ENCODE measurements at regions not wholly inside any gene's neighbourhood (a gene's known extent, or its start where the extent isn't known, plus 50 kb on each side); places are given as distances from the start of the nearest gene placed in this dataset.

DNA sequence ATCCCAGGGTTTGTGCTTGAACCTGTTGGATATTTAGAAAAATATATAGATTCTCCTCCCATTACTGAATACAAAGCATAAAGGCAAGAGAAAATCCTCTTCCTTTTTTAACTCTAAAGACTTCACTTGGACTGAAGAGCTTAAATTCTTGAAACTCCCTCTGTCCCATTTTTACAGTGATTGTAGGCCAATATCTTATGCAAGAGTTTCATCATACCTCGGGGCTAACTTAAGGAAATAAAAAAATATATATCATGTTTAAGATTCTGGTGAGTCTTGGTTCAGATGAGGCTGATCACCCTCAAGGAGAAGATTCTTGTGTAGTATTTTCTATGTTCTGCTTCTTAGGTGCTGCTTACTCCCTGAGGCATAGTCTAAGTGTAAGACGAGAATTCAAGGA is 1449.6 kb downstream of the C4orf33 start:
- no peak for DNase-seq

DNA sequence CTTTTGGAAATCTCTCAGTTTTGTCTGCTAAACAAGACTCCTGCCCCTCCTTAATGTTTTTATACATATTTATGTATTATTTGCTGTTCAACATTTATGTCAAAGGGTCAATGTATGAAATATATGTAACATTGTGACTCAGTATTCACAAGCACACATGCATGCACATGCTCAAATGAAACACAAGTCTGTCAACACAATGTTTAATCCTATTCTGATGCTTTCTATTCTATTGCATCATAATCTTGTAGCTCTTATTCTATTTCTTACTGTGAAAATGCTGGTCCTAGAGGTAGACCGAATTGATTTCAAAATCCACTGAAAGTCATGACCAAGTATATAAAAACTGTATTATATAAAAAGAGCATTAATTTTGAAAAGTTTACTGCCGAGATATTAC is 1463.3 kb downstream of the C4orf33 start:
- DNase-seq: no peak

DNA sequence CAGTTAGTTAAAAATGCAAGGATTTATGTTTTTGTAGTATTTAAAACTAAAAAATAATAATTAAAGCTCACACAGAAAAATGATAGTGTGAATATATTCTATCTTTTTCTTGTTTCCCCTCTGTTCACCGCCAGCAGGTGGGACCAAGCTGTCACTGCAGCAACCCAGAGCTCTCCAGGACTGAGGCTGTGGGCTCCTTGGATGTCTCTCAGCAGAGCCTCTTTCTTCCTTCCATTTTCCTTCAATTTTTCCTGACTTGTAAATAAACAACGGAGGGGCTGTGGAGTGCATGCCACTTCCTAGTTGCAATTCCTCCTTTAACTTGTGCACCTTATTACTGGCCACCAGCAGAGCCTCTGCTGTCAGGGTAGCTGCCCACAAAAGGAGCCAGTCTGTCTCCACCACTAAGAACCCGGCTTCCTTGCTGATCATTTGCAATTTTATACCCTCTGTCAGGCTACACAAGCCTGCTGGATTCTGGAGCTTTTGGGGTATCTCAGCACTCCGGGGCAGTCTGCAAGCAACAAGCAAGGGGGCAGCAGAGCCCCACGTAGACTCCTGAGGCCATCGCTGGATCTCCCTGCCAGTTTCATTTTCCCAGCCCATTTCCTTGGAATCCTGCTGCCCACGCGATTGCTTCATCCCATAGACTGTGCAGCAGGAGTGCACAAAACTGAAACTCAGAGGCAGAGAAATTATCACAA is 1467.4 kb downstream of the C4orf33 start:
- DNase-seq: no peak

DNA sequence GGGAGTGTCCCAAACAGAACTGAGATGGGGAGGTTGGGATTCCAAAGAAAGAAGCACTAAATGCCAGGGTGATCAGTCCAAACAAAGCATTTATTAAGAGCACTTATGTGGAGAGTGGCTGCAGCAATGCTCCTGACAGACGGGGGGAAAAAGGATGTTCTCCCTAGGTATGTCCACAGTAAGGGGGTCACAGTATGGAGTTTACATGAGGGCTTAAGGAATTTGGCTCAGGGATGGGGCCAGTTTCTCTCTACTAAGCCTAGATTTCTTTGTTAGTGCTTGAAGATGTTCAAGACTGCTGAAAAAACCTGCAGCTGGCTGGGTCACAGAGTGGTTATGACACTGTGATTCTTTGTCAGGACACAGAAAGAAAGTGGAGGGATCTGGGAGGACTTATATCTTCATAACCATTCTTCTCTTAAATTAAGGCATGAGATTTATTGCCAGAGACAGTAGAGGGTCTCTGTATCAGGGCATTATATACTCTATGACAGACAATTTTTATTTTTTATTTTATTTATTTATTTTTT is 1468.0 kb downstream of the C4orf33 start:
- no peak for DNase-seq

DNA sequence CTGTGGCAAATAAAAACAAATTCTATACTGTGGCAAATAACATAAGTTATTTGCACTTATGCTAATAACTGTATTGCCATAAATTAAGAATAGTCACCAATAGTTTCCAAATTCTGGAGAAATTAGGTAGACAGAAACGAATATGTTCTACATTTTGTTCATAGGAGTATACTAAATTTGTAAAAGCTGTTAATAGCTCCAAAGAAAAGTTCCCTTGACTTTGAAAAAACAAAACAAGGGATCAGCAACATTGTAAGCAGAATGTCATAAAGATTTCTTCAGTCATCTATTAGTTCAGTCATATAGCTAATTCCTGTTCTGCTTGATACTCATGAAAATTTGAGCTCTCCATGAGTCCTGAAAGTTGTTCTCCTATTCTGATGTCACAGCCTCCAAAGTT is 1472.8 kb downstream of the C4orf33 start:
- DNase-seq: no peak

DNA sequence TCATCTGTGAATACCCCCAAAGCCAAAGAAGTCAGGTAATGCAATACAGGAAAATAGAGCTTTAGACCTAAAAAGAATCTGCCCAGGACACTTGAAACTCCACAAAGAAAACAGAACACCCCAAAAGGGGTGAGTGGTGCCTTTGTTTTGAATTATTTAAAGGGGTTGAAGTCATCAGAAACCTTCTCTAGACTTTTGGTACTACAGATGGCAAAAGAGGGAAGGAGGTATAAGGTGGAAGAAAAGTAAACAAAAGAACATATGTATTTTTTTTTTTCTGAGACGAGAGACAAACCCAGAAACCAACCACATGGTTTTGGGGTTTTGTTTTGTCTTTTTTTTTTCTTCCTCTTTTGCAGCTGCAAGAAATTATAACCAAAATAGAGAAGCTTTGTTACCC is 1477.8 kb downstream of the C4orf33 start:
- DNase-seq: no peak

DNA sequence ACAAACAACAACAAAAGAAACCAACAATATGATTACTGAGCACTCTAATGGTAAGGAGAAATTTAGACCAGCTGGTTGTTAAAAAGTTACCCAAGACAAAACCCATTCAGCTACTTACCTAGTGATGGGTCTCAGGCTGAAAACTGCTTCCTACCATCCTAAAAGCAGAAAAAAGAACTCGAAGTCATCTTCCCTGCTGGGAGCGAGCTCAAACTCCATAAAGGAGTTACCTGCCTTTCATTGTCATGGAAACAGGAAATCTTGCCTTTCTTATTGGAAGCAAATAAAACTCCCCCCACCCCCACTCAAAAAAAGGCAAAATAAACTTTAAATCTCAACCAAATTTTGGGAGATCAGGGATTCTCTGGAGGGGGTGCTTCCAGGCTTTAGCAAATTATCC is 1478.3 kb downstream of the C4orf33 start:
- no peak for DNase-seq

DNA sequence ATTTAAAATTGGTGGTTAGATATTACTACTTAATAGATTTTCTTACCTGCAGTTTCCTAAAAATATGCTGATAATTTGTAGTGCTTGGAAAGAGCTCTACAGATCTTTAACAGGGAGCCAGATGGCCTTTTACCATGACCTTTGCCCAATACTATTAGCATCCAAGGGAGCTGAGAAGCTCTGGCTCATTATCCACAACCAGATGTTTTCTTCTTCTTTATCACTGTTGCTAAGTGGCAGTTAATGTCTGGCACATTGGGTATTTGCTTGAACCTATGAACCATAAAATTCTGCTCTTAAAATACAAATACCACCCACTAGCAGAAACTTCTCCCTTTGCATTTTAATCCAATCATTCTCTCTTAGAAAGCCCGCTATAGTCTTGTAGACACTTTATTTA is 1480.3 kb downstream of the C4orf33 start:
- no peak for DNase-seq

DNA sequence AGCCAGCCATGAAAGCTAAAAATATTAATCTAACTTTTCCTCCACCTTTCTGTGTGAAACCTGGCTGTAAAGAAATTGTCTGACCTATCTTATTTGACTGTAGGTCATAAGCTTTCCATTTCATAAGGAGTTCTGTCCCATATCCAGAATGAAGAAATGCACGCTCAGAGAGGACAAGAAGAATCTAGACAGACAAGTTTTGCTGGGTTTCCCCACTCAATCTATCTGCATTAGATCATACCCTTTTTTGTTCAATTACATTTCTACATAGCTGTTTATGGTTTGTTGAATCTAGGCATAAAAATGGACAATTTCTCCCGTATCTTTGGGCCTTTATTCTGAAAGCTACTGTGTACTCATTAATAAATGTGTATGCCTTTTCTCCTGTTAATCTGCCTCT is 1495.1 kb downstream of the C4orf33 start:
- no peak for DNase-seq

DNA sequence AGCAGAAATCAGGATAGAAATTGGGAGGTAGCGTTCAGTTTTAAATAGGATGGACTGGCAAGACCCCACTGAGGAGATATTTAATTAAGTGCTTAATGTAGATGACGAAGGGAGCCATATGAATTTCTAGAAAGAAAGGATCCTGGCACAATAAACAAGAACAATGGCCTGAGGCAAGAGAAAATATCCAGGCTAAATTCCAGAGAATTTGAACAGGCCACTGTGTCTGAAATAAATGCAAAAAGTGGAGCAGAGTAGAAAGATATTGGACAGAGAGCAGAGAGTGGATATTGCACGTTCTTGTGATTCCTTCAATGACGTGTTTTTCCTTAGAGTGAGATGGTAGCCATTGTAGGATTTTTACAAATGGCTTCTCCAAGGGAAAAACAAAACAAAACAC is 1504.8 kb downstream of the C4orf33 start:
- DNase-seq: no peak

DNA sequence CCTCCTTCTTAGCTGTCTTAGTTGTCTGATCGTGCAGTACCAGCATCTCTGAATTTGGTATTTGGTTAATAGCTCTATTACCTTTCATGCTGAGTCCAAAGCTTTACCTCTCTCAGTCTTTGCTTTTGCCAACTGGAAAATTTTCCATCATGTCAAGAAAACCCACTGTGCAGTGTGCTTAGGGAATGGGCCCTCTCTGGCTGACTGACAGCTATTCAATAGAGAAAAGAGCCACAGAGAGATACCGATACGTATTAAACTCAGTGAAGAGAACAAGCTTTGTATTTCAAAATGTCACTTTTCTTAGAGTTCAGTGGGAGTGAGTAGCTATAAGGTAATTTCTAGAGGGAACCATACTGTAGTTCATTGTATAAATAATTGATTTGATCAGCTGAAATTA is 1507.1 kb downstream of the C4orf33 start:
- no peak for DNase-seq

DNA sequence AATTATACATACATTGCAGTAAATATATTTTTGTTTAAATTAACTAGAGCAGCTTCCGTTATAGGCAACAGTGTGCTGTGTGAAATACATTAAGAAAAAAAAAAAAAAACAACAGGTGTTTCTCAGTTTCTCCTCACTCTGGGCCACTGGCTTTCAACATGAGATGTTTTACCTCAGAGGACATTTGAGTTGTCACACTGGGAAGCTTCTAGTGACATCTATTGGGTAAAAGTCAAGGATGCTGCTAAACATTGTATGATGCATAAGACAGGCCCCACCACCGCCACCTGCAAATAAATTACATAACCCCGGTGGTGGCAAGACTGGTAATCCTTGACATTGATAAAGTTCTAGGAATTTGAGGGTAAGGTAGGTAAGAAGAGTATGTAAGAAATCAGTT is 1512.2 kb downstream of the C4orf33 start:
- no peak for DNase-seq

DNA sequence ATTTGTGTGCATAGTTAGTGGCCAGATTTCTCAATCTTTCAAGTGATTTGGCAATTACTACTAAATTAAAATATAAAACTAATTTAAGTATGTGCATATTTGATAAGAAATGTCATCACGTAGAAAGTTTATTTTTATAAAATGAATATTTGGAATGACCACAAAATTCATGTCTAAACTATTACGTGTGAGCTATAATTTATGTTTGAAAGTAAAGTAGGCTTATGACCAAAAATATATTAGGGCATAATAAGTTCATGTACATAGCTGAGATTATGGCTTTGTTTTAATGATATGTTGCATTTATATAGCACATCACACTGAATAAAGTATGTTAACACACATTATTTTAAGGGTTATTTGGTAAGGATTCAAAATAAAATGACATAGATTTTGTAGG is 1532.6 kb downstream of the C4orf33 start:
- DNase-seq: no peak

DNA sequence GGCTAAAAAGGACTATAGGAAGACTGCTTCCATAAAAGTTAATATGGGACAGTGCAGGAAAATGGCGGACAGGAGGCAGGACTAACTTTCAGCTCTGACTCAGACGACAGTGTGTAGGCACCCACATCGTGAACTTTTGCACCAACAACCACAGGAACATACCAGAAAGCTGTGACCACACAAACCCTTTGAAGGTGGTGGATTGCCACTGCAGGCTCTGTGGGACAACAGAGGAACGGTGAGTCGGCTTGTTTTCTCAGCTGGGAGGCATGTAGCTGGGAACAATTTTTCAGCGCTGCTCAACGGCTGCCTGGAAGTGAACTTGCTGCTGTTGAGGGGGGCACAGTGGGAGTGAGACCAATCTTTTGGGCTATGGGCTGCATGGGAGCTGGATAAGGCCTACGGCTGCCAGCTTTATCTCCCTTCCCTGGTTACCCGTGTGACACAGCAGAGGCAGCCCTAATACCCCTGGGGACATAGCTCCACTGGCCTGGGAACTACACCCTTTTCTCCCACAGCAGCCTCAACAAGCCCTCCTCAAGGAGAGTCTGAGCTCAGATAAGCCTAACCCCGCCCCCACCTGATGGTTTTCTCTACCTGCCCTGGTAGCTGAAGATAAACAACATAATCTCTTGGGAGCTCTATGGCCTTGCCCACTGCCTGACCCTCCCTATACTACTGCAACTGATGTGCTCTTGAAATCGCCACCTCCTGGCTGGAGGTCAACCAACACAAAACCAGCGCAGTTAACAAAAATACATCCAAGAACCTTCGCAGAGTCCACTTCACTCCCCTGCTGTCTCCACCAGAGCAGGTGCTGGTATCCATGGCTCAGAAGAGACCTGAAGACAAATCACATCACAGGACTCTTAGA is 1537.0 kb downstream of the C4orf33 start:
- no peak for DNase-seq

DNA sequence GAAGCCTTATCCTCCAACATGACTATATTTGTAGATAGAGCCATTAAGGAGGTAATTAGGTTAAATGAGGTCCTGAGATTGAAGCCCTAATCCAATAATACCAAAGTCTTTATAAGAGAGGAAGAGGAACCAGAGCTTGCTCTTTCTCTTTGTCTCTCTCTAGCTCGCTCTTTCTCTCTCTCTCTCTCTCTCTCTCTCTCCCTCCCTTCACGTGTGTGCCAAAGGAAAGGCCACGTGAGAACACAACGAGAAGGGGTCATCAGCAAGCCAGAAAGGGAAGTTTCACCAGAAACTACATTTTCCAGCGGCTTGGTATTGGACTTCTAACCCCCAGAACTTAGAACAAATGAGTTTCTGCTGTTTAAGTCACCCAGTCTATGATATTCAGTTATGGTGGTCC is 1540.5 kb downstream of the C4orf33 start:
- no peak for DNase-seq

DNA sequence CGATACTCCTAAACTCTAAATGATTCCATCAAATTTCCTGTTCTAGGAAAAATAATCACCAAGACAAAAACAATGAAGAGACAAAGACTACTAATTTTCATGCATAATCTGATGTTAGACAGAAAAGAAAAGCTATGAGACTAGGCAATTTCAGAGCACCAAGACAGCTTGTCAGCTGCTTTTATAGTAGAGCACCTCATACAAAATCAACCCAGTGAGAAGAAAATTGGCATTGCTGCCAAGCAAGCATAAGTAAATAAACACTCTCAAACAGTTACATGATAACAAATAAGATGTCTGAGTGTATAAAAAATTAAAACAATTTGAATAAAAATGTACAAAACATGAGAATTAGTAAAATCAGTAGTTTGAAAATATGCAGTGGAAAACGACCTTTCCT is 1544.6 kb downstream of the C4orf33 start:
- DNase-seq: no peak

DNA sequence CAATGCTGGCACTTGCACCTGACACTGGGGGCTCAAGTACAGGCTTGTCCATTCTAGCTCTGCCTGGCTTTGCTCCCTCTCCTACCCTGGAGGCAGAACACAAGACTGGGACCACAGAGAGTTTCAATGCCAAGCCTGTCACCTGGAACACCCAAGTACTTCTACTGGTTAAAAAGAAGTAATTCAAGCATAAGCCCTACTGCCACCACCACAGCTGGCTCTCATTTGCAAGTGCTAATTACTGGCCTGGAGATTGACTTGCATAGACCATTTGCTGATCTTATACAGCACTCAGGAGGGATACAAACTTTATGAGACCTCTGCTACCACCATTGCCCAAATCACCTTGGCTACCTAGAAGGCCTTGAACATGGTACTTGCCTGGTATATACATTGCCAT is 1550.9 kb downstream of the C4orf33 start:
- DNase-seq: no peak

DNA sequence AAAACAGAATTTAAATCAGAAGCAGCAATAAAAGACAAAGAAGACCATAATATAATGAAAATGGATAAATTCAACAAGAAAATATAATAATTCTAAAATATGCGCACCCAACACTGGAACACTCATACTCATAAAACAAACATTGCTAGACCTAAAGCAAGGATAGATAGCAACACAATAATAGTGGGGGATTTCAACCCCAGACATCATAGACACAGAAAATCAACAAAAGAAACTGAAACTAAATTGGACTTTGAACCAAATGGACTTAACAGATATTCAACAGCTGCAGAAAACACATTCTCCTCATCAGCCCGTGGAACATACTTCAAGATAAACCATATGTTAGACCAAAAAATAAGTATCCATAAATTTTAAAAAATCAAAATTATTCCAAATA is 1552.6 kb downstream of the C4orf33 start:
- DNase-seq: no peak

DNA sequence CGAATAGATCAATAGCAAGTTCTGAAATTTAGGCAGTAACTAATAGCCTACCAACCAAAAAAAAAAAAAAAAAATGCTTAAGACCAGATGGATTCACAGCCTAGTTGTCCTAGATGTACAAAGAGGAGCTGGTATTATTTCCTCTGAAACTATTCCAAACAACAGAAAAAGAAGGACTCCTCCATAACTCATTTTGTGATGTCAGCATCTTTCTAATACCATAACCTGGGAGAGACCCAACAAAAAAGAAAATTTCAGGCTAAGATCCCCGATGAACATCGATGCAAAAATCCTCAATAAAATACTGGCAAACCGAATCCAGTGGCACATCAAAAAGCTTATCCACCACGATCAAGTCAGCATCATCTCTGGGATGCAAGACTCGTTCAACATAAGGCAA is 1557.9 kb downstream of the C4orf33 start:
- DNase-seq: no peak

DNA sequence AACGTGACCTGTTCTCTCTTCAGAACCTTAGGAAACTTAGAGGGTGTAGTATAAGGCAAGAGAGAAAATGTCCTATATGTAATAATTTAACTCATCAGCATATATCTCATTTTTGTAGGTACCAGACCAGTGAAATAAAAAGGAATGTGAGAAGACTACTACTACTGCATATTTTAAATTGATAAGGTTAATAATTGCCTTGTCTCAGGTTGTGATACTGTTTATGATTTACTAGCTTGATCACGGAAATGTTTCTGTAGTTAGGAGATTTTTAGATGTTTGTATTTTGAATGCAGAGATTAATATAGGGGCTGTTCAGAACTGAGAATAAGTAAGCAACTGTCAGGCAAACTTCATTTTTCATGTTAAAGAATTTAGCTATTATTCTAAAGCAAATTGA is 1563.4 kb downstream of the C4orf33 start:
- no peak for DNase-seq

DNA sequence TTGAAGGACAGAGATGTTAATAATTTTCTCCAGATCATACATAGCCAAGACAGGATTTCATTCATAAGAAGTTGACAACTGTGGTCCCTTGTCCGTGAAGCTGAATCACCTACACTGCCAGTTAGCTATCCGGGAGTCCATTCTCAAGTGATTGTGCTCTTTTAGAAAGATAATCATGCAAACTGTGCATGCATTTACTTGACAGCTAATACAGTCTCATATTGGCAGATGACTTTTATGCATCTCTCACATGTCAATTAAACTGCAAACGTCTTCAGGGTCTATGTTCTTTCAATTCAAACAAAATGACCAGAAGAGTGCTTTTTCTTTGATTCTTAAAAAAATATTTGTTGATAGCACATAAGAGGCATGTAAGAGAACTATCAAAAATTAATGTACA is 1572.9 kb downstream of the C4orf33 start:
- DNase-seq: no peak

DNA sequence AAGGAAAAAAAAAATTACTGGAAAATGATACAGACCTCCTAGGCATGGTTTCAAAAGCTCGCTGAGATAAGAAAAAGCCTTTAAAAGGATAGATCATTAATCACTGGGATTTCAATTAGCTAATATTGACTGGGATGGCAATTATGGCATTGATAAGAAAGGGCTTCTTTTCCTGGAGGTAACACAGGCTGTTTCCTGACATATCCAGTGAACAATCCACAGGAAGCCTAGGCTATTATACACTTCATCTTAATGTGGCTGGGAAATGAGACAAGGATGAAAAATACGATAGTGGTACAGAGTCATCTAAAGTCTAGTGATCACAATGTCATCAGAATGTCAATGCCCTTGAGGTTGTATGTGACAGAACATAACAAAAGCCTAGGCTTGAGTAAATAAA is 1579.3 kb downstream of the C4orf33 start:
- no peak for DNase-seq

DNA sequence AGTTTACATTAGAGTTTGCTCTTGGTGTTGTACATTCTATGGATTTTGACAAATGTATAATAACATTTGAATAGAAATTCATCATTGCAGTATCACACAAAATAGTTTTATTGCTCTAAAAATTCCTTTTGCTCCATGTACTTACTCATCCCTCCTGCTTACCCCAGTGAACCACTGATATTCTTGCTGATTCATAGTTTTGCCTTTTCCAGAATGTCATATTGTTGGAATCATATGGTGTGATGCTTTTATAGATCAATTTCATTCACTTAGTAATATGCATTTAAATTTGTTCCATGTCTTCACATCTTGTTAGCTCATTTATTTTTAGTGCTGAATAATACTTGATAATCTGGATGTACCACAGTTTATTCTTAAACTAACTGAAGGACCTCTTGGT is 1593.2 kb downstream of the C4orf33 start:
- no peak for DNase-seq

DNA sequence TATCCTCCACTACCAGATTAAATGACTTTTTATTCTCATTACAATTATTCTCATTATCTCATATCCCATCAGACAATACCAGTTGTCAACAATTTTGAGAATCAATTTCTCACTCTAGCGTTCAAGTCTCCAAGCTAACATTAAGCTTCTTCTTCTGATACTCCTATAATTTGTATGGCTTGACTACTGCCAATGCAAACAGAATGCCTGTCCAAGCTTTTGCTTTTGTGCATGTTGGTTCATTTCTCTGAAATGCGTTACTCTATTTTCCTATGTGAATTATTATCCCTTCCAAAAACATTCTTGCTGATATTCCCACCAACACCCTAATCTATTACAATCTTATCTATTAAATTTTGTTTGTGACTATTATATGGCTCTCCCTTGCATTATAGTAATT is 1602.3 kb downstream of the C4orf33 start:
- no peak for DNase-seq

Measured in CD4-positive, alpha-beta T cell treated with Interleukin-21 for 1 hour (primary cell).